Bronchial epithelial cell (primary cell): ENCODE measurements at regions not wholly inside any gene's neighbourhood (a gene's known extent, or its start where the extent isn't known, plus 50 kb on each side); places are given as distances from the start of the nearest gene placed in this dataset.

Source experiments
- DNase-seq: peaks from one replicate; pipeline ENCODE4 v3.0.0-alpha.2; 2010; ENCODE audit warnings: low read depth
- FAIRE-seq: peaks from 2 replicates; lab custom pipeline; 2011; peaks lifted over from hg19 to GRCh38; lab: Jason Lieb, UNC
- H3K27me3 ChIP-seq: 2 replicates; pipeline ENCODE4 v1.5.1; 2011; ENCODE audit warnings: low read length; ENCODE audit not compliant: control insufficient read depth, insufficient read depth
- H3K36me3 ChIP-seq: 2 replicates; pipeline ENCODE4 v1.5.1; 2011; ENCODE audit warnings: low read length; ENCODE audit not compliant: control insufficient read depth, insufficient read depth
- H3K4me3 ChIP-seq: 2 replicates; pipeline ENCODE4 v1.5.1; 2011; ENCODE audit warnings: mild to moderate bottlenecking, low read depth, low read length, control low read depth
- TF ChIP-seq, protein P1 (sequence below): IDR thresholded peaks from 2 replicates; pipeline ENCODE4 v1.5.1; 2011; ENCODE audit warnings: mild to moderate bottlenecking, moderate library complexity, low read length, control low read depth, inconsistent platforms; ENCODE audit not compliant: insufficient read depth, severe bottlenecking

GRCh38 chr13:85619321-85619720 is 179.9 kb downstream of the SLITRK6 start:
- no peaks in the 10 kb centered on the region for H3K36me3 ChIP-seq
- TF ChIP-seq, protein P1, sequence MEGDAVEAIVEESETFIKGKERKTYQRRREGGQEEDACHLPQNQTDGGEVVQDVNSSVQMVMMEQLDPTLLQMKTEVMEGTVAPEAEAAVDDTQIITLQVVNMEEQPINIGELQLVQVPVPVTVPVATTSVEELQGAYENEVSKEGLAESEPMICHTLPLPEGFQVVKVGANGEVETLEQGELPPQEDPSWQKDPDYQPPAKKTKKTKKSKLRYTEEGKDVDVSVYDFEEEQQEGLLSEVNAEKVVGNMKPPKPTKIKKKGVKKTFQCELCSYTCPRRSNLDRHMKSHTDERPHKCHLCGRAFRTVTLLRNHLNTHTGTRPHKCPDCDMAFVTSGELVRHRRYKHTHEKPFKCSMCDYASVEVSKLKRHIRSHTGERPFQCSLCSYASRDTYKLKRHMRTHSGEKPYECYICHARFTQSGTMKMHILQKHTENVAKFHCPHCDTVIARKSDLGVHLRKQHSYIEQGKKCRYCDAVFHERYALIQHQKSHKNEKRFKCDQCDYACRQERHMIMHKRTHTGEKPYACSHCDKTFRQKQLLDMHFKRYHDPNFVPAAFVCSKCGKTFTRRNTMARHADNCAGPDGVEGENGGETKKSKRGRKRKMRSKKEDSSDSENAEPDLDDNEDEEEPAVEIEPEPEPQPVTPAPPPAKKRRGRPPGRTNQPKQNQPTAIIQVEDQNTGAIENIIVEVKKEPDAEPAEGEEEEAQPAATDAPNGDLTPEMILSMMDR, result no peak
- no peaks in the 10 kb centered on the region for H3K27me3 ChIP-seq
- DNase-seq, result no peak
- no peak overlapping the region for H3K4me3 ChIP-seq
- FAIRE-seq, result no peak

- DNase-seq (no peak), FAIRE-seq (no peak)
- Histone ChIP-seq H3K4me3 (no peak overlapping the region), H3K36me3 (no peaks in the 10 kb centered on the region), H3K27me3 (no peaks in the 10 kb centered on the region)
- TF ChIP-seq, protein P1, result no peak
Measured at GRCh38 chr13:85618521-85618920, 180.7 kb downstream of the SLITRK6 start.

DNA sequence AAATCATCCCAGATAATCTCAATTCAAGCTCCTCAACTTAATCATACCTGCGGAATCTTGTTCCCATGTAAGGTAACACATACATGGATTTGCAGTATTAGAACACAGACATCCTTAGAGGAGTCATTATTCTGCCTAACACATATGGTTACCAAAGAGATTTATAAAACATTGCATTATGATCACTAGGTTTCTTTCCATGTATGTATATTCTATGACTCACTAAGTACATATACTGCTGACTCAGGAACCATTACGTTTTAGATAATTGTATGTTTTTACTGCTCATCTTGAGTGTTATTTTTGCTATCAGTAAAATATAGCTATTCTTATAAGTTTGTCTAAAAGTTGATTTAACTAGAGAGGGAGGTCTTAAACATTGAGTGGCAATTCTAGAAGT is 182.9 kb downstream of the SLITRK6 start:
- H3K36me3 ChIP-seq, result no peaks in the 10 kb centered on the region
- DNase-seq (peak; percentile 92), FAIRE-seq (no peak)
- H3K27me3 ChIP-seq, result no peaks in the 10 kb centered on the region
- TF ChIP-seq, protein P1, result no peak
- H3K4me3 ChIP-seq, result no peak overlapping the region

DNA sequence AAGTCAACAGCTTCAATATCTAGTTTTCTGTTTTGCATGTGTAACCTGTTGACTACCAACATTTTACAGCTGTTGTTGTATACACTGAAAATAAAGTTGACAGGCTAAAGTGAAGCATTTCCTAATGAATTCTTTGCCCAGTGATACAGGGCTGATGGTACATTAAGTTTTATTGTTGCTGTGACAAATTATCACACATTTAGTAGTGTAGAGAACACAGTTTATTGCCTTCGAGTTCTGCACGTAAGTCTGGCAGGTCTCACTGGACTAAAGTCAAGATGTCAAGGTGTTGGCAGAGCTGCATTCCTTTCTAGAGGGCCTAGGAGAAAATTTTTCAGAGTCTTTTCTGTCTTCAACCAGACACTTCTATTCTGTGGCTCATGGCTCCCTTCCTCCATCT is 184.2 kb downstream of the SLITRK6 start:
- DNase-seq, result no peak
- TF ChIP-seq, protein P1, result no peak
- H3K4me3 ChIP-seq, result no peak overlapping the region
- H3K36me3 ChIP-seq, result no peaks in the 10 kb centered on the region
- no peaks in the 10 kb centered on the region for H3K27me3 ChIP-seq
- FAIRE-seq, result no peak

DNA sequence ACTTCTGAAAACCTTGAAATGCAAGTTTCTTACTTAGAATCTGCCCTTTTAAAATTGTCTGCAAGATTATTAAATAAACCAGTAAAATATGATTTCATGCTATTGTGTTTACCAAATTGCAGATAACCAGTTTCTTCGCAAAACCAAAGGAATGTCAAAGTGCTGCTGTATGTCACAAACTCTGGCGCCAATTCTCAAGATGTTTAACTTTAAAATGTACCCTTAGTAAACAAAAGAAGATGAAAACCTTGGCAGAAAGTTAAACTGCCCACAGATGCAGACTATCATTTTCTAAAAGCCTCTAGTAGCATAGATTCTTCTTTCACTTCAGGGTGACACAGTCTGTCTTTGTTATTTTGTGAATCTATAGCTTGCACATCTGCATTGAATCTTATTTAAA is 189.2 kb downstream of the SLITRK6 start:
- H3K4me3 ChIP-seq, result no peak overlapping the region
- FAIRE-seq, result no peak

DNA sequence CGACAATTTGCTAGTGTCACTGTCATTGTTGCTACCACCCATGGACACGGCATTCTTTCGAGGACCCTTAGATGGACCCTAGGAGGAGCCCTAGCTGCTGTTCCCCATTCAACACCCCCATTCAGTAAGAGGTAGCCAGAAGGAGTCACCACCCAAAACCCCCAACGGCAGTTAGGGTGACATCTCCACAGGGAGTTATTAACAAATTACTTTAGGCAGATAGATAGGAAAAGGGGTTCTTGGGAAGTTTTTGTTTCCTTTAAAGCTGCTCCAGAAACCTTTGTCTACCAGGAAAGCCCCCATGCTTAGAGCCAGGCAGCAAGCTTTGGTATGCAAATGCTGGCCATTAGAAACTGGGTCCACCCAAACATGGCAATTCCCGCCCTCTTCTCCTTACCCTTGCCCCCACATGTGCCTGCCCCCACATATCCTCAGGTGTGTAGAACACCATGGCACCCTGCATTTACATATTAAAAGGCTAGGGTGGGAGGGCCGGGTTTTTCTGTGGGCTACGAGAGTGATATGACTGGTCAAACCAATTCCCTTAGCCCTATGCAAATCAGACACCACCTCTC is 190.9 kb downstream of the SLITRK6 start:
- Histone ChIP-seq H3K4me3 (no peak overlapping the region), H3K36me3 (no peaks in the 10 kb centered on the region), H3K27me3 (no peaks in the 10 kb centered on the region)
- TF ChIP-seq, protein P1, result no peak
- FAIRE-seq (no peak), DNase-seq (no peak)

More for the DNA sequence above, 189.2 kb downstream of the SLITRK6 start:
- Histone ChIP-seq H3K36me3 (no peaks in the 10 kb centered on the region), H3K27me3 (no peaks in the 10 kb centered on the region)
- TF ChIP-seq, protein P1, result no peak
- DNase-seq, result no peak
